Esophagus squamous epithelium (tissue), 5 donors: ENCODE measurements at regions not wholly inside any gene's neighbourhood (a gene's known extent, or its start where the extent isn't known, plus 50 kb on each side); places are given as distances from the start of the nearest gene placed in this dataset.
"Not testable (repeated sequence)": the region's sequence is repeated elsewhere in the genome, so short reads cannot be mapped to it uniquely, and the experiment has no call there.

Source experiments
- DNase-seq: peaks from one replicate; lab custom pipeline; 2025; lab: John Stamatoyannopoulos, UW
- H3K27ac ChIP-seq, 4 donors: fragments of 200-600 bp; sonication (generic); one replicate each; pipeline ENCODE4 v1.5.1; 2016 to 2019; ENCODE audit warnings: mild to moderate bottlenecking in 1 of 4
- H3K27me3 ChIP-seq, 4 donors: fragments of 200-600 bp; sonication (generic); 1 replicate in 3 of 4; 2 replicates in 1 of 4; pipeline versions ENCODE4 v1.5.1 to v1.6.0; 2017 to 2021; ENCODE audit warnings: antibody characterized with exemption in 1 of 4
- H3K36me3 ChIP-seq, 3 donors: fragments of 200-600 bp; sonication (generic); one replicate each; pipeline ENCODE4 v1.5.1; 2016 to 2019
- H3K4me1 ChIP-seq, 3 donors: fragments of 200-600 bp; sonication (generic); one replicate each; pipeline ENCODE4 v1.5.1; 2017 to 2019
- H3K4me3 ChIP-seq, 4 donors: fragments of 200-600 bp; sonication (generic); 1 replicate in 3 of 4; 2 replicates in 1 of 4; pipeline ENCODE4 v1.5.1; 2016 to 2019; ENCODE audit warnings: mild to moderate bottlenecking in 2 of 4, moderate library complexity in 1 of 4
- H3K9me3 ChIP-seq, 3 donors: fragments of 200-600 bp; sonication (generic); one replicate each; pipeline ENCODE4 v1.5.1; 2016 to 2019
- CTCF ChIP-seq, 6 experiments: fragments of 450-650 bp in 4 of 6; fragments of 200-600 bp in 2 of 6; sonication (generic) in 2 of 6; IDR thresholded peaks; one replicate each; pipeline ENCODE4 v1.5.1; 2016 to 2019; ENCODE audit warnings: antibody characterized with exemption in 6 of 6, mild to moderate bottlenecking in 4 of 6, moderate library complexity in 4 of 6
- POLR2A ChIP-seq, 4 donors: fragments of 450-650 bp; IDR thresholded peaks; one replicate each; pipeline ENCODE4 v1.6.1; 2017; ENCODE audit warnings: antibody characterized with exemption in 4 of 4, mild to moderate bottlenecking in 4 of 4, moderate library complexity in 3 of 4
- WGBS, 2 donors: methylation state at CpG; one replicate each; pipeline ENCODE4 v1.1.5; 2018; 5-methylcytosine and 5-hydroxymethylcytosine counted together
- intact Hi-C: fragments of 100-400 bp; cut with DNase I; formaldehyde crosslinking; loops from one replicate; pipeline ENCODE4 v1.15.0; 2022
- donor health status: DM: yes; HTN: yes; CAD: no.

- intact Hi-C loops, result no loop called here
- TF ChIP-seq POLR2A (IDR thresholded peaks at IDR 0.05) (no peak), CTCF (IDR thresholded peaks at IDR 0.05) (no peak)
- Histone ChIP-seq H3K9me3 (no peaks in the 10 kb centered on the region), H3K27ac (no peak overlapping the region), H3K36me3 (peaks cover 0 to 14% (median 0%) of the 10 kb centered on the region in 3 donors), H3K27me3 (no peaks in the 10 kb centered on the region), H3K4me3 (no peak overlapping the region), H3K4me1 (no peaks in the 10 kb centered on the region)
- 77 to 78% methylated on average over 6 of the region's 6 CpGs for WGBS, 2 donors
- DNase-seq, result no peak
These were observed 72.0 kb upstream of the VKORC1L1 start for GRCh38 chr7:65800890-65801341.

GRCh38 chr7:65804887-65805286 lies 68.0 kb upstream of the VKORC1L1 start:
- no peaks in the 10 kb centered on the region for H3K4me1 ChIP-seq
- no peak for DNase-seq
- H3K36me3 ChIP-seq, result peaks cover 0 to 13% (median 0%) of the 10 kb centered on the region in 3 donors
- no peaks in the 10 kb centered on the region for H3K27me3 ChIP-seq
- no peak overlapping the region for H3K27ac ChIP-seq
- H3K4me3 ChIP-seq, result no peak overlapping the region
- TF ChIP-seq CTCF (IDR thresholded peaks at IDR 0.05) (no peak), POLR2A (IDR thresholded peaks at IDR 0.05) (no peak)
- no peaks in the 10 kb centered on the region for H3K9me3 ChIP-seq
- 71 to 74% methylated on average over 4 of the region's 4 CpGs for WGBS, 2 donors
- intact Hi-C loops, result no loop called here

- H3K4me3 ChIP-seq, H3K27ac ChIP-seq, DNase-seq, H3K27me3 ChIP-seq, intact Hi-C loops, H3K9me3 ChIP-seq, H3K4me1 ChIP-seq: not testable (repeated sequence)
- WGBS, 2 donors, result 69 to 88% methylated on average over 5 of the region's 5 CpGs
- peaks cover 0 to 14% (median 0%) of the 10 kb centered on the region in 3 donors for H3K36me3 ChIP-seq
These were observed 65.8 kb upstream of the VKORC1L1 start for GRCh38 chr7:65807067-65807466.

GRCh38 chr7:65809259-65809981 lies 63.5 kb upstream of the VKORC1L1 start:
- Histone ChIP-seq H3K4me3 (no peak overlapping the region), H3K27me3 (no peaks in the 10 kb centered on the region), H3K36me3 (peaks cover 0 to 11% (median 0%) of the 10 kb centered on the region in 3 donors), H3K4me1 (no peaks in the 10 kb centered on the region), H3K9me3 (no peaks in the 10 kb centered on the region), H3K27ac (no peak overlapping the region)
- no peak for DNase-seq
- intact Hi-C loops, result no loop called here
- 72 to 78% methylated on average over 6 of the region's 6 CpGs for WGBS, 2 donors
- no peak for TF ChIP-seq CTCF (IDR thresholded peaks at IDR 0.05)
- TF ChIP-seq POLR2A (IDR thresholded peaks at IDR 0.05), result no peak

GRCh38 chr7:65809982-65810288 lies 62.9 kb upstream of the VKORC1L1 start:
- Histone ChIP-seq H3K27me3 (no peaks in the 10 kb centered on the region), H3K27ac (no peak overlapping the region), H3K9me3 (no peaks in the 10 kb centered on the region), H3K36me3 (peaks cover 0 to 9% (median 0%) of the 10 kb centered on the region in 3 donors), H3K4me1 (no peaks in the 10 kb centered on the region), H3K4me3 (no peak overlapping the region)
- intact Hi-C loops, result no loop called here
- DNase-seq, result no peak
- TF ChIP-seq POLR2A (IDR thresholded peaks at IDR 0.05) (no peak), CTCF (IDR thresholded peaks at IDR 0.05) (no peak)
- WGBS, 2 donors, result 79 to 86% methylated on average over 3 of the region's 3 CpGs
